Fibroblast of skin of scalp (primary cell): ENCODE measurements at regions not wholly inside any gene's neighbourhood (a gene's known extent, or its start where the extent isn't known, plus 50 kb on each side); places are given as distances from the start of the nearest gene placed in this dataset.
"Not testable (repeated sequence)": the region's sequence is repeated elsewhere in the genome, so short reads cannot be mapped to it uniquely, and the experiment has no call there.

Source experiments
- DNase-seq: peaks from one replicate; pipeline ENCODE4 v3.0.0-alpha.2; 2013

DNA sequence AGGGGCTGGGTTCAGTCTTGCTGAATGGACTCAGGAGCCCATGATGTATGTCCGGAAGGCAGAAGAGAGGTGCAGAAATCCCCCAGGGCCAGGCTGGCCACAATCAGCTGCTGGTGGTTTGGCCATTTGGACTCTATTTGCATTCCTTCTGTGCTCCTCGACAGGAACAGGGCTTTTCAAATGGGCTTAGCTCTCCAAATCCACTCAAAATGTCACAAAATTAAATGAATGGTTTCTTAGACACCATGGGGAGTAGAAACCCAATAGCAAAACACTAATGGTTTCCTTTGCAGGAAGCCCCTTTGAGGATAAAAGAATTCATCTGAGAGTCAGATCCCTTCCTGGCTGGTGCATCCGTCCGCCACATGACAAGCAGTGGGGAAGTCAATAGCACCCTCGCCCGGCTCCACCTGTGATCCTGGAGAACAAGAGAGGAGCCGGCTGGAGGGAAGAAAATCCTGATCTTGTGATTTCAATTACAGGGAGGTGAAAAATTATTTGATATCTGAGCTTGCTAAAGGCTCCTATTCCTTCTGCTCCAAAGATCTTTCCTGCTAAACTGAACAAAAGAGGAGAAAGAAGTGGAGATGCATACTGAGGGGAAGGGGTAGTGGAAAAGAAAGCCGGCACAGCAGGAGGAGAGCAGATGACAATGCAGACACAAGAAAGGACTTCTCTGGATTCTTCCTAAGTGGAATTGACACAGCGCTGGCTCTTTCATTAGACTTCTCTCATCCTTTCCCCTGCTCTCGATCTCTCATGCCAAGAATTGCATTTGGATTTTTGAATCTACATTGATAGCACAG lies 190.7 kb downstream of the C7orf25 start:
- DNase-seq = no peak

DNA sequence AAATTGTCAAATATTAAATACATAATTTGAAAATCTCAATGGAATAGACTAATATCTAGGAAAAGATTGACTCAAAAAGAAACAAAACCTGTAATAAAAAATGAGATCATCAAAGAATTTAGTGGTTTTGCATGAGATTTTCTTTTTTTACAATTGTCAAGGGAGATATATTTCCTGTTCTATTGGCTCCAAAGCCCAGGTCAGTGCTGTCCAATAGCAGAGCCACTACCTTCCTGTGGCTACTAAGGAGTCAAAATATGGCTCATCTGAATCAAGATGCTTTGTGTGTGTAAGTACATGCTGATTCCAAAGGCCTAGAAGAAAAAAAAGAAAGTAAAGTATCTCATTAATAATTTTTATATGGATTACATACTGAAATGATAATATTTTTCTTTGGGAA lies 191.9 kb downstream of the C7orf25 start:
- DNase-seq = no peak

DNA sequence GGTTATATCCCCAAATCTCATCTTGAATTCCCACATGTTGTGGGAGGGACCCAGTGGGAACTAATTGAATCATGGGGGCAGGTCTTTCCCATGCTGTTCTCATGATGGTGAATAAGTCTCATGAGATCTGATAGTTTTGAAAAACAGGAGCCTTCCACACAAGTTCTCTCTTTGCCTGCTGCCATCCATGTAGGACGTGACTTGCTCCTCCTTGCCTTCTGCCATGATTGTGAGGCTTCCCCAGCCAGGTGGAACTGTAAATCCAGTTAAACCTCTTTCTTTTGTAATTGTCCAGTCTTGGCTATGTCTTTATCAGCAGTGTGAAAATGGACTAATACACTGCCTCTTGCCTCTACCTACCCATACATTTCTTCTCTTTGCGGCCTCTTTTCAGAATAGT lies 193.4 kb downstream of the C7orf25 start:
- not testable (repeated sequence) for DNase-seq

DNA sequence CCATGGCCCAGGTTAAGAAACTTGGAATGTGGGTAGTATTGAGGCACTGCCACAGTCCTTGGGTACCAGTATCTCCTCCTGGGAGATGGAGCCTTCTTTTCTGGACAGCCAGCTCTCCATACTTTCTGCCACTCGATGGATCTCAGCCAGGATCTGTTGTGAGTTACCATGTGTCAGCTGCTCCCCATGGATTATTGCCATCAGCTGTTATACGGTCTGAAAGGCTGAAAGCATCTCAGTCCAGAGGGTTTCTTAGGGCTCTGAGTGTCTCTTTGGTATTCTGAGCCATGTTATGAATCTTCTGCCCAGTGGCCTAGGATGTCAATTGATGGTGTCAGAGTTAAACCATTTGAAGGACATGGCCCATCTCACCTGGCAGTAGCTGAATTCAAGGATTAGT lies 197.5 kb downstream of the C7orf25 start:
- DNase-seq = no peak

DNA sequence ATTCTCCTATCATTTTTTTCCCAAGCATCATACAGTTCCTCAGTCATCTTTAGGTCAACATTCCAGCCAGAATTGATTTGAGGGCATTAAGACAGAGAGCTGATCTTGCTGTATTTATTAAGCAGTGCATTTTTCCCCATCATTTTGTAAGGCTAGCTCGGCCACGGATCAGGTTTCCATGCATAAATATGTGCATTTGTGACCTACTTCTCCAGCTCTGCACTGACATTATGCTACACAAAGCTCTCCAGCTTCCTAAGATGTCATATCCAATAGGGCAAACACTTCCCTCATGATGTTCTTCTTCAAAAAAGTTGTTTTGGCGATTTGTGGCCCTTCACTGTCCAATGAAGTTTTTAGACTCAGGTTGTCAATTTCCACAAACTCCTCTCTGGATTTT lies 202.6 kb downstream of the C7orf25 start:
- DNase-seq = no peak

DNA sequence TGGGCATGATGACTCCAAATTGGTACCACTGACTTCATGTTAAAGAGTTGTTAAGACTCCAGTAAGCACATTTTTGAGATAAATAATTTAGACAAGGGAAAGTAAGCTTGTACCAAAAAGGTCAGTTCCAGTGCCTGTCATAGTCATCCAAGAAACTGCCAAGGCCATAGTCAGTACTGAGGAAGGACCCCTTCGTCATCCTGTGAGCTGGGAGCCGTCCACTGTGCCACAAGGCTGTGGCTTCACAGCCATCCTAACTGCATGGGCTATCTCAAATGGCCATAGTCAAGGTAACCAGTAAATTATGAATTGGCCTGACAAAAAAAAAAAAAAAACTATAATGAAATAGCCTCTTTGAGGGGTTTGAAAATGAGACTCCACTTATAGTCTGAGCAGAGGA lies 207.2 kb downstream of the C7orf25 start:
- DNase-seq = no peak

DNA sequence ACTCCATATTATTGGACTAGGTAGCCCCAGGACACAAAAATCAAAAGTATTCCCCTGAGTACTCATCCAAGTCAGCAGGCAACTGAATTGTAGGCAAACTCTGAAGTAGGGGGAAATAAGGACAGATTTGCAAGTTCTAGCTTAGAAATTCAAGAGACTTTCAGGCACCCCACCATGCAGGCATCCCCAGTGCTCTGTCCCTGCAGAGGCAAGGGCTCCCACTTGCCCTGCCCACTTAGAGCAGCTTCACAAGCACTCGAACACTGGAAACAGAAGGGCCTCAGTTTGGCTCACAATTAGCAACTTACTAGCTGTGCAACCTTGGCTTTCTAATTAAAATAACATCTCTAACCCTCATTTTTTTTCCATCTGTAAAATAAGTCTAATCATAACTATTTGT lies 209.2 kb downstream of the C7orf25 start:
- no peak for DNase-seq

DNA sequence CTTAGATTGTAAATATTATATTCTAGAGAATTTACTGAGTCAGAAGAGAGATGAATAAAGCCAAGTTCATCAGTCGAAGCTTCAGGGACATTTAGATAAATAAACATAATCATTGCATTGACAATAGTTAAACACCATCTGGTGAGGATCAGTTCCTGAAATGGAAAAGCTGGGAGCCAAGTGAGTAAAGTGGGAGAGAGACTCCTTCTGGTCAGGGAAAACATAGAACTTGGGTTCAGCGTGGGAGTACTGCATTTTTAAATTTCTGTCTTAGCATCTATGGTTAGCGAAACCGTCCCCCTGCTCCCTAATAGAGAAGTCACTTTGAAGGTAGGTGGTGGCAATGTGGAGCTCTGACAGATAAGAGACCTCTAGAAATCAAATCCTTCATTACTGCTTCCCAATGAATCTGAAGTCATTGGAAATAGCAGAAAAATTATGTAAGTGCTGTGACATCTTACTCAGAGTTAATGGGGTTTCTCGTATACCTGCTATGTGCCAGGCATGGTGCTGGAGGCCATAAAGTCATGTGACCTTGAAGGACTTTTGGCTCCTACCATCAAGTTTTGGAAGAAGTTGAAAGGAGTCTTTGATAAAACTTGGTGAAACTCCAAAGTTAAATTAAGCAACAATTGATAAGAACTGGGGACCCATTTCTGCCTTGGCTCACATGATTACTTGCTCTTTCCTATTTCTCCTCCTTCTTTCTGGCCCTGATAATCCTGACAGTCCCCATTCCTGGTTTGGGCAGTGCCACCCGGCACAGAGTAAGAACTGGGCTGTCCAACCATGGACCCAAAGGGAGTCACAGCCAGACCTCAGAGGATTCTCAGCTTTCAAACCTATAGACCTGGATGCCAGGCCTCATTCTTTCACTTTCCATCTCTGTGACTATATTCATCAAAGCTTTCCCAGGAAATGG lies 211.2 kb downstream of the C7orf25 start:
- DNase-seq = no peak

DNA sequence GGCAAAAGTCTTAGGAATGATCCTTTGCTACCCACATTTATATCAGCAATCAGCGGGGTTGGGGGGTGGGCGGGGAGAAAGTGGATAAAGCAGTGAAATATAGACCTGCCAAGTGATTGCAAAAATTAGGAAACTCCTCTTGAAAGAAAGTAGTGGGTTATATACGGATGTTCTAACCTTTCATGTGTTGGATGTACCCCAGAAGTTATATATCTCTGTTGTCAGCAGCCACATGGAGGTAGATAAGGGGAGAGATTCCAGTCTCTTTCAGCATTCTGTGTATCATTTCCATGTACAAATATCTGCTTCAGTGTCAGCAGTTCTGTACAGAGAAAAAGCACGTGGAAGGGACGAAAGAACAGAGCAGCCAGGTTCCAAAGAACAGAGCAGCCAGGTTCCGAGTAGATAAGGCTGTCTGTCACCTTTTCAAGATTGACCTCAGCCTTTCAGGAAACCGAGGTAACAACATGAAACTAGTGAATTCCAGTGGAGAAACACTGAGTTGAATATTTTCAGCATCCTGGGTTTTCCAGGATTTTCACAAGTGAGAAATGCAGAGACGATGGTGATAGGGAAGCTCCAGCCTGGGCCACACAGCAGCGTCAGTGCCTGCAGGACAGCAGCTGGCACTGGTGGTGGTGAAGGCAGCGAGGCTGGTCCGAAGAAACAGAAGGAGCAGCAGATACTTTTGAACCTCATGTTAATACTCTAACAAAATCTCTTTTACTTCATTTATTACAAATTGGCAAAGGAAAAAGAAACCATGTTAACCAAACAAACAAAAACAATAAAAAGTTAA lies 212.3 kb downstream of the C7orf25 start:
- no peak for DNase-seq

DNA sequence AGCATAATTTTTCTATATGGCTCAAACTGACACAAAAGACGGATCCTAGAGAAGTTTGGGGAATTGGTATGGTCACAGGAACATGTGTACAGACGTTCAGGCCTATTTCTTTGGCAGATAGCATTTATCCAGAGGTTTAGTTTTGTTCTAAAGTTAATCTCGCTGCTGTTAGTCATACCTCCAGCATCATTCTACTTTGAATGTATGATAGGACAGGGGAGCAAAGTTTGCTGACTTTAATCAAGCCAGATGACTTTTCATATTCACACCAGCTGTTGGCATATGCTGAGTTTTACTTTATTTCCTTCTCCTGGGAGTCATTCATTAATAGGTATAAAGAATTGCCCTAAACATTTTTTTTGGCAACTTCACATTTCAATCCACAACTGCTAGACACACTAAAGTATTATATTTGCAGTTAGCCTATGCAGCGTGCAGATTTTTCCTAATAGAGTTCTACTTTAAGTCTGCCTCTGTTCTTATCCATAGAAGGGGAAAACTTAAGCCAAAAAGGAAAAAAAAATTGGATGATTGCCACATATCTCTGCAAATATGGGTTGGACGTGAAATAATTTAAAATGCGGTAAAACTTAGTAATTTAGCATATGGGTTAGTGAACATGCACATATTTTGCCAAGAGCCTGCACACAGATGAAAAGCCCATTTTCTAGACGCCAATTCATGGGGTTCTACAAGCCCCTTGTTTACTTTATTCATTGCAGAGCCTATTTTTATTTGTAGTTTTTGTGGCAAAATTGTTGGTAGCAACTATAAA lies 213.1 kb downstream of the C7orf25 start:
- no peak for DNase-seq

DNA sequence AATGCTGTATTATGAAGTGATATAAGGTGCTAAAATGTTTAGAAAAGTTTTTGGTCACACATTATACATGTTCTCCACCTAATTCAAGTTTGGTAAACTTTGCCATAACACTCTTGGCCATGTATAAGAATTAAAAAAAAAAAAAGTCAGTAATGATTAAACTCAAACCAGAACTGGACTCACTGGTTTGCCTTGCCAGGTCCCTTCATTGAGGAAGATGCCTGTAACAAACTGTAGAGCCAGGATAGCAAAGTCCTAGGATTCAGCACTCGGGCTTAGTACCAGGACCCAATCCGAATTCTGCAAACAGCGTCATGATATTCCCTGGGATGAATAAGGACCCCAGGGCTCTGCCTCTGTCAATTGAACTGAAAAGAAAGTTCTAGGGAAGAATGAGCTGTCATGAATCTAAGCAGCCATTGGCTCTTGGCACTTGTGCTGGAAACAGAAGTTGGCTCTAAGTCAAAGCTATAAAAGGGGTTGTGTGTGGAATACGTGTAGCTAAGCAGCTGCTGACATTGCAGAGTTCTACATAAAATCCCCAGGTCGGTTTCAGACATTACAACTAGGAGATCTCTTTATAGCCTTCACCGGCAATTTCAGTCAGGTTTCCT lies 216.9 kb downstream of the C7orf25 start:
- no peak for DNase-seq

DNA sequence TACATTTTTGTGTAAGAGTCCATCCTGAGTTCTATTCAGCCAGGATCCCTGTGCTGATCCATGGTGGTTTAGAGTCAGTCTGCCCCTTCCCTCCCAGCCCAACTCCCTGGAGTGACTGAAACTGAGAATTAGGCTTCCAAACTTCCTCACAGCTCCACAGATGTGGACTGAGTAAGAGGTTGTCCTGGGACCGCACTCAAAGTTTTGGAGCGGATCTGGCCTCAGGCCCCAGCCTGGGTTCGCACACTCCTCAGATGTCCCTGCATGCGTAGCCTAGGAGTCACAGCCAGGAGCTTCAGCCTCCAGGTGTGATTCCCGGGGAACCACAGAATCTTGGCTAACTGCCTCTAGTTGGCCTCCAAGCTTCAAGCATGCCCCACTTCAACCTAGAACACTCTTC lies 218.1 kb downstream of the C7orf25 start:
- no peak for DNase-seq

DNA sequence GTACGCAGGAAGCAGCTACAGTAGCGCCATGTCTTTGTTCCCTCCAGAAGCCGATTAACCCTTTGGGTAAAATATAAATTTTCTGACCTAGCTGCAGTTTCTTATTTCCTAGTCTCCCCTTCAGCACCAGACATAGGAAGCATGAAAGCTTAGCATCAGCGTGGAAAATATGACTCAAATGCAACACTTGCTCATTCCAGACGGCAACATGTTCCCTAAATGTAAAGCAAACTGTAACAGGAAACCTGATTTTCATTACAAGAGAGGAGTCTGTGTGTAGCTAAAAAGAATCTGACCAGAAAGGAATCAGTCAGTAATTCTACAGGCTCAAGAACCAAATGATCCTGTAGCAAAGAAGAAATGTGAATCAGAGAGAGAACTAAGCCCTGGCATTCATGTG lies 219.2 kb downstream of the C7orf25 start:
- peak; percentile 80 for DNase-seq

DNA sequence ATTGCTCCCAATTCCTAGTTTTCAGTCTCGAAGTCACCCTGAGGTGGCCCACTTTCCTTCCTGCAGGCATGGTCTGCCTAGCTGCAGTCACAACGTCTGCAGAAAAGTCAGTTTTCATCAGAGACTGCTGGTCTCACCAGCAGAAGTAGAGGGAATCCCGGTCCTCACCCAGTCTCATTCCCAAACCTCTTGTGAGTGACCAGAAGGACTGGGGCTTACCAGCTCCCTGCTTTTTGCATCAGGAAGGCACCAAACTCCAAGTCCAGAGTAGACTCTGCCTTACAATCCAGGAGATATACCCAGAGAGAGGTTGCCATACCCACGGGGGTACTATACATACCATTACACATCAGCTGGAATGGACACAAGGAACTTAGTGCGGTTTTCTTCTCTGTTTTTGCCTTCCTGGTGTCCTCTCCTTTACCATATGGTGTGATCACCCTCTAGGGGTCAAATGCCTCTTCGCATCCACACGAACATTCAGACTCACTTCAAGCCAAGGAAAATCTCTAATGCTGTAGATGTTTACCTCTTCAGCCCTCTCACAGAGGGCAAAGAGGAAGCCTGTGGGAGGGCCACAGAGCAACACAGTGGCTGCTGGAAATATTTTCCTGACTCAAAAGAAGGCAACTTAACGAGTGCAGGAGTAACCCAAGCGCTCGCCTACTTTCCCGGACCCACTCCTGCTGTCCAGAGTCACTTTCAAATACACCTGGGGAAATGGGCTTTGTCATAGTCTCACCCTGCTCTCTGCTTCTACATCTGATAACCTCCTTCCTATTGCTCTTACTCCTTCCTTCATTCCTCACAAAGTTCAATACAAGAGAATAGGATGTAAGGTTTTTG lies 220.9 kb downstream of the C7orf25 start:
- peak; percentile 77 for DNase-seq

DNA sequence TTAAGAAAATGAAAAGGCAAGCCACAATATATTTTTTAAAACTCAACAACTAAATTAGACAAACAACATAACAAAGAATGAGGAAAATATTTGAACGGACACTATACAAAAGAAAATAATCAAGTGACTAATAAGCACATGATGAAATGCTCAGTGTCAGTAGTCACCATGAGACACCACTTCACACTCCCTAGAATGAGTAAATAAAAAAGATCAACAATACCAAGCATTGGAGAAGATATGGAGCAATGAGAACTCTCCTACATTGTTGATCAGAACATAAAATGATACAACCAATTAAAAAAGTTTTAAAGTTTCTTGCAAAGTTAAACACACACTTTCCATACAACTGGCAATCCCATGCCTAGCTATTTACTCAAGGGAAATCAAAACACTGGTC lies 222.2 kb downstream of the C7orf25 start:
- DNase-seq = no peak

DNA sequence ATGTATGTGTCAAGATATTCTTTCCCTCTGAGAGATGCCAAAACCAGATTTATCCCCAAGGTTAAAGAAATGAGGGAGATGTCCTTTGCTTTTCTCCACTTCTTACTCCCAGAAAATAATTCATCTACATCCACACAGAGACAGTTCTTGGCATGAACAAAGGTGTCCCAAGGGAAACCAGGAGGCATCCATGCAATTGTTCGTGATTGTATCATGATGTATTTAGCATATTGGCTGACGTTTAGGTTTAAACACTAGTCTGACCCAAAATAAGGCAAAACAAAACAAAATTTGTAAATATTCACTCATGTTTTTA lies 223.9 kb downstream of the C7orf25 start:
- no peak for DNase-seq

DNA sequence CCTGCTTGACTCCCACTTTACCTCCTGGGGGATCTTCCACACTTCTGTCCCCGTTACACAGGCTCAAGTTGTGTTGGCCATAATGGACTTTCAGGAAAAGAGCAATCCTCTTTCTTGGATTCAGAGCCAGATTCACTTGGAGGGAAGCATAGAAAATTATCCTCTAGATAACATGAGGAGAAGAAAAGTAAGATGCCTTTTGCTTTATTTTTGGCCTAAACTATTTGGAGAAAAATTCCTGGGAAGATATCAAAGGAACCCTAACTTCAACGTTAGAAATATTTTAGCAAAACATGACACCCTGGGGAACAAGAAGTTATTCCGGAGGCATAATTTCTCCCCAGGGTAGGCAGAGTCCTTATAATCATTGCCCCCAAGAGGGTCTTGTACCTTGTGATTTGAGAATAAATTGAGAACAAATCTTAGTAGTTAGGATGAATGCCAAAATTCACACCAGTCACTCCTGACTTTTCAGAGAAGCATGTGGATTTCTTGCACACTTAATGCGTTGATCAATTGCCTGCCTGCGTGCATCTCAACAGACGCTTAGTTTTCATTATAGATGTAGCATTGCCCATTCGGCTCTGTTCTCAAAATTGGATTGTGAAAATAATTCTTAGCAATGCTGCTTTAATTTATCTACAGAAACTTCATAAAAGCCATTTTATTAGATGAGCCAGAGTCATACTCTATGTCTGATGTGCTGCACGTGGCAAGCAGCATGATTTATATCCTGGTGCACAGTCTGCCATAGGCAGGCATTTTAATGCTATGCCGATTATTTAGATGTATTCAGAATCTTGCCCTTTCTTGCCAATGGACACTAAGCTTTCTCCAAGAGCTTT lies 224.4 kb downstream of the C7orf25 start:
- DNase-seq = no peak

DNA sequence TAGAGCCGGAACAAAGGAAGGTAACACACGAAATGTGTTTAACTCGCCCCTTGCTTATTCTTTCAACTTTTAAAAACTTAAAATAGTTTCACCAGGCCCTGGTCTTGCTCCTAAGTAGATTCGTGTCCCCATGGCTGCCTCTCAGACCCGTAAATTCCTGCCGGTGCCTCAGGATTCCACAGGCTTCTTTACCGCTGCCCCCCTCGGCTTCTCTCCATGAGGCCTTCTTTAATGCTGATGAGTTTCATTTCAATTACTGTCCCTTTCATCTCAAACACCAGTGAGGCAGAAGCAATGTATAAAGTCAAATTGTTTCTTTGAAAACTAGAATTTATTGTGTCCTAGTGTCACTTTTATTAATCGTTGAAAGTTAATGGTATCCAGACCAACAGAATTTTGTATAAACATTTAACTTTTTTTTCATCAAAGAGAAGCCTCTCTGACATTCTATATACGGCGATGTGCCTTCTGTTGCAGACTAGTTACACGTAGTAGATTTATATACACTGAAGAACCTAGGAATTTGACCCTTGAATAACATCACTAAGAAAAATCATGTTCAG lies 225.2 kb downstream of the C7orf25 start:
- no peak for DNase-seq

DNA sequence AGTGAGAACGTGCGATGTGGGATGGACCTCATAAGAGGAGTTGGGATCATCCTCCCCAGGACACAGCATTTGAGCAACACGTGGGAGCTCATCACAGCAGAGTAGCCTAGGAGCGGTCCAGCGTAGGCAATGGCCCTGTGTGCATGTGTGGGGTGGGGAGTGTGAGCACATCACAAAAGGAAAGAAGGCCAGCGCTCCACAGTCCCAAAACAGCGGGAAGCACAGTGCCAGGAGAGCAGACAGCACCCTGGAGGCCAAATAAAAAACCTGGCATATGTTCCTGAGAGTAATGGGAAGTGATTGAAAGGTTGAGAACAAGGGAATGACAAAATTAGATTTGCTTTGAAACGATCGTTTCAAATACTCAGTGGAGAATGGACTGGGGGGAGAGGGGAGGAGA lies 226.0 kb downstream of the C7orf25 start:
- DNase-seq = no peak
